Right kidney (tissue), 1 donor: ENCODE measurements at regions not wholly inside any gene's neighbourhood (a gene's known extent, or its start where the extent isn't known, plus 50 kb on each side); places are given as distances from the start of the nearest gene placed in this dataset.
A peak's percentile ranks its signal among the peaks of the same experiment; 100 is the strongest.
"Not testable (repeated sequence)": the region's sequence is repeated elsewhere in the genome, so short reads cannot be mapped to it uniquely, and the experiment has no call there.

ENCODE experiments used
- DNase-seq: peaks from one replicate; pipeline ENCODE4 v3.0.0-alpha.2; 2016

DNA sequence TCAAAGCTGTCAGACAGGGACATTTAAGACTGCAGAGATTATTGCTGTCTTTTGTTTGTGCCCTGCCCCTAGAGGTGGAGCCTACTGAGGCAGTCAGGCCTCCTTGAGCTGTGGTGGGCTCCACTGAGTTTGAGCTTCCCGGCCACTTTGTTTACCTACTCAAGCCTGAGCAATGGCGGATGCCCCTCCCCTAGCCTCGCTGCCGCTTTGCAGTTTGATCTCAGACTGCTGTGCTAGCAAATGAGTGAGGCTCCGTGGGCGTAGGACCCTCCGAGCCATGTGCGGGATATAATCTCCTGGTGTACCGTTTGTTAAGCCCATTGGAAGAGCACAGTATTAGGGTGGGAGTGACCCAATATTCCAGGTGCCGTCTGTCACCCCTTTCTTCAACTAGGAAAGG, 1835.5 kb upstream of the PIK3C3 start:
- DNase-seq: not testable (repeated sequence)

DNA sequence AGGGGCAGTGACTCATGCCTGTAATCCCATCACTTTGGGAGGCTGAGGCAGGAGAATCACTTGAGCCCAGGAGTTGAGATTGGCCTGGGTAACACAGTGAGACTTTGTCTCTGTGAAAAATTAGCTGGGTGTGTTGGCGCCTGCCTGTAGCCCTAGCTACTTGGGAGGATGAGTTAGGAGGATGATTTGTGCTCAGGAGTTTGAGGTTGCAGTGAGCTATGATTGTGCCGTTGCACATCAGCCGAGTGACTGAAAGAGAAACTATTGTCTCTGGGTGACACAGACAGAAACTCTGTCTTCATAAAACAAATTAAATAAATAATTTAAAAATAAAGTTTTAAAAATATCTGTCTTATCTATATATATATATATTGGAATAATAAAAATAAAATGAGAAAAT, 1844.6 kb upstream of the PIK3C3 start:
- DNase-seq: no peak

DNA sequence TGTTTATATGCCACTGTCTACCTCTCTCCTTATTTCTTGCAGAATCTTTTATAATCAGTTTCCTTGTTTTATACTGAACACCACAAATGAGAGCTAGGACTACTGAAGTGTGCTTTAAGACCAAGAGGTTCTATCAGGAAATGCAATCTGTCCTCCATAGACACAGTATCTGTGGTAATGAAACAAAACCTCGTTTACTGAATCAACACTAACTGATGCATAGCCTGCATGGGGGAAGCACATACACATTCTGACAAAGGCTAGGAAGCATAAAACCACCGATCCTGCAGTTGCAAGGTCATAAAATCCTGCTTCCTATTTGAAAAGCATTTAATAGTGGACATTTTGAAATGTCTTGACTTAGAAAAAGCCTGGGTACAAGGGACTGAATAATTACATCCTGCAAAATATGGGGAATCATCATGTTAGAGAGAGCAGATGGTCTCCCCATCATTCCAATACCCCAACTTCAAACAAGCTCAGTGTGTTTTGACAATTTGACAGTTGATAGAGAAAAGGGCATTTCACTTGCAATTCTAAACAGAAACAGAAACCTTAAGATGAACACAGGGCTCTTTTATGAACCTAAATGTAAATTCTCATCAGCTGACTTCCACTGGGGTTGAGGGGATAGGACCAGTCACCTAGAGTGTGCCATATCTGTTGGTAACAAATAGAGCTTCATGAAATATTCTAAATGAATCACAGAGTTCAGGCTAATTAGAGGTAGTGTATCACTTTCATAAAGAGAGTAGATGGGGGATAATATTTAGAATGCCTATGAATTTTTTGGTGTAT, 1845.6 kb upstream of the PIK3C3 start:
- DNase-seq: peak; percentile 13

DNA sequence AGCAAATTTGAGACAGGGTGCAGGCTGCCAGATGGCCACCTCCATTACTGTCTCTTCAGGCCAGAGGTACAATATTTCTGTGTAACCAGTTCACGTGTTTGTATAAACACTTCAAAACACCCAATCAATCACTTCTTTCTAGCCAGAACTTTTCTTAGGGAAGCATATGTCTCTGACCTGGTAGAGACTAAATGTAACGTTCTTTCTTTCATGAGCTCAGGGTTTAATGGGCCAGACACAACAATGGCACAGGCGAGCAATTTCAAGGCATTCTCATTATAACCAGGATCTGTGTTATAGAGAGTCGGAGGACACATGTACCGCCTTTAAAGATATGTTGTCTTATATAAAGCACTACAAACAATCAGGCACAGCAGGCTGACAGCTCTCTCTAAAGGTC, 1846.4 kb upstream of the PIK3C3 start:
- DNase-seq: peak; percentile 21

DNA sequence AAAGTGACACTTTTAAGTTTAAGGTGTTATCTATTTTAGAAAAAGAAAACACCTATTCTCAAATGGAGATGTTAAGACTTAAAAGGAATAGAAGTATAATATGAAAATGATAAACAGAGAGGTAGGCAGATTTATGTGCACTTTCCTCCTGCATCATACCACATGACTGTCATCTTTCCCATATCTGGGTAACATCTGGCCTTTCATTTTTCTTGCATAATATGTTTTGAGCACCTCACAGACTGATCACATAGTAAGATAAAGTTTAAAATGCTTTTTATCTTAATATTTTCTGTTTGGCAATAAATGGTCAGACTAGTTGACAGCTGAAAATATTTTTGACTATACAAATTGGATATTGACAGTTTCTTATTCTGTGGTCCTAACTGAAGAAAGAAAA, 1852.1 kb upstream of the PIK3C3 start:
- DNase-seq: no peak

DNA sequence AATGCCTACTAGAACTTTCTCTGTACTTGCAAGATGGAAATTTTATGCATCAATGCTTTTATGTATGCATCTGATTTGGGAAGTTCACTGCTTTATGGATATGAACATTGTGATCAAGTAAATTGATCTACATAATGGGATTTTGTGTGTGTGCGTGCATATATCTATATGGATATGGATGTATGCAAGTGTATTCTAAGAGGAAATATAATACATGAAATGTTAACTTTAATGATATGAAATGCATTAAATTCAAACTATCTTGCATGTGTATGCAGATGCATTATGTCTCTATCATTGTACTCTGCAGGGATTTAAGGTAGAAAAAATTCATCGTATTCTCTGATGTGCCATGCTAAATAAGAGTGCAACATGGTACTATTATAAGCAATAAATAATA, 1855.4 kb upstream of the PIK3C3 start:
- DNase-seq: no peak

DNA sequence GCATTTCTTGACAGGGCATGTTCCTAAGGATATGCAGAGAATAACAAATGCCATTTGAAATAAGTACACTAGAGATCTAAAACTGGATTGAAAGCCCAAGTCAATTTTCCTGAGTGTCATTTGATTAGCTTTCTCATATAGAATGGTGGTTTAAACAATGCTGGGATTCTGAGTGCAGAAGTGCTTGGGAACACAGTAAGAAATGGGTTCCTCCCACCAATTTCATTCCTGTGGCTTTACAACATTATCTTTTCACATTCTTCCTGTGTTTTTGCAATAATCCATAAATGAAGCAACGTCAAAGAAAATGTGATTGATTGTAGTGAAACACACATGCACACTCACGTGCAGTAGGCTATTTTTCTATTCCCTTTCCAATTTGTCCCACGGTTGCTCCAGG, 1858.4 kb upstream of the PIK3C3 start:
- DNase-seq: no peak

DNA sequence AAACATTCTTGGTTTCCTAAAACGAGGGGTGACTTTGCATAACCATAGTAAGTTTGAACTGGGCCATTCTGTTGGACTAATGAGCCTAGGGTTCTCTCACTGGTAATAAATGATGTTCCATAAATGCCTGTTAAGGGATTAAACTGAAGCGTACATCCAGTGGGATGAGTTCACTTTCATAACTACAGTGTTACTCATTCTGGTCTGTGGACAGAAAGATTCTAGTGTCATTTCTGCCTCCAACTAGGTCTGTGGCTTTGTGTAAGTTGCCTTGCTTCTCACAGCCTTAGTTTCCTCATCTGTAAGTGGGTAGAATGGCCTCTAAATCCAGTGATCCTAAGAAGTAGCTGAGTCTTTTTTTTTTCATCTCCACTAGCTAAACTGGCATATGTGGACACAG, 1860.6 kb upstream of the PIK3C3 start:
- DNase-seq: no peak

DNA sequence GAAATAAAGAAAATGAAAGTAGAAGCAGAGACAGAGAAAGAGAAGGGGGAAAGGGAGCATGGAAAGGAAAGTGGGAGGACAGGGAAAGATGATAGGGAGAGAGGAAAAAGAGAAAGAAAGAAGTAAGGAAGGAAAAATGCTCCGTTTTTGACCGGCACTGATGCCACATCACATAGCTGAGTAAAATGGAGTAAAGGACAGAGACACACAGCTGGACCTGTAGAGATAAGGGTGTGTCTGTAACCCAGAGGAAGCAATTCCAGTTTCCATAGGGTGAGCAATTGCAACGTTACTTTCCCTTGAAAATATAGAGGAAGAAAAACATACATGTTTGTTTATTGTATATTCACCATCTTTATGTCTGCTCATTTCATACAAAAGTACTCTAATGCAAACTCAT, 1866.9 kb upstream of the PIK3C3 start:
- DNase-seq: no peak

DNA sequence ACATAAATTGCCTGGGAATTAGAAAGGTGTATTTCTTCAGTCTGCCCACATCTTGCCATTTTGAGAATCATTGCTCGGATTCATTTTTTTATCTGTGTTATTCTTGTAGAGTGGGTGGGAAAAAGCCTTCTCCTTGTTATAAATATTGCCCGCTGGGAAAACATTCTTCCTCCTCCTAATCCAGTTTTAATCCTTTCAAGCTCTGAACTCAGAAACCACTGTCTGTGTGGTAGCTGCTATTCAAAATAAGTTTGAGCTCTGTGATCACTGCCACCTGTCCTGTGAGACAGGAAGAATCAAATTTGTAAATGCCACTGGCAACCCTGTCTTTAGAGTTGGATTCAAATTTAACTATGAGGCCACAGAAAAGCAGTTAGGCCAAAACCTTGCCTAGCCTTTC, 1875.2 kb upstream of the PIK3C3 start:
- no peak for DNase-seq

DNA sequence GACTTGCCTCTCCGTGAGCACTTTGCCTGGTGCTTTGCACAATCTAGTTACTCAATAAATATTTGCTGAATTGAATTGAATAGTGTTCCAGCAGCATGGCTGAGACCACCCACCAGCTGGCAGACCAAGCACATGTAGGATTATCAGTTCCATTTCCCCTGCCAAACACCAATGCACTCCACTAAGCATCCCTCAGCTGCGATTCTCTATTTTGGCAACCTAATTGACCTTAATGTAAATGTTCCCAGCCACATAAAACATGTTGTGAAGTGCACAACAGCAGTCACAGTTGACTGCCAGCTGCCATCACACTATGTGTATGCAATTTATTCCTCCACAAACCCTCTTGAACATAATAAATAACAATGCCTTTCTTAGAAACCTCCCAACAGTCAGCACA, 1879.4 kb upstream of the PIK3C3 start:
- no peak for DNase-seq

DNA sequence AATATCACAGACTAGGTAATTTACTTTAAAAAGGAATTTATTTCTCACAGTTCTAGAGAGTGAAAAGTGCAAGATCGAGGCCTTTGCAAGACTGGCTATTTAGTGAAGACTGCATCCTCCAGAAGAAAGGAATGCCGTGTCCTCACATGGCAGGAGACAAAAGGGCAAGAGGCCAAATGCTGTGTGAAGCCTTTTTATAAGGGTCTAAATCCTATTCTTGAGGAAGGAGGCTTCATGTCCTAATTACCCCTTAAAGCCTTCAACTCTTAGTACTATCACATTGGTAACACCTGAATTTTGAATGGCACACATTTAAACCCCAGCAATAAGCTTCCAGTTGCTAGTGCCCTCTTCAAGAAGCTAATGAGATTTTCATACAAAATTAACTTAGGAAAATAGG, 1882.3 kb upstream of the PIK3C3 start:
- no peak for DNase-seq

DNA sequence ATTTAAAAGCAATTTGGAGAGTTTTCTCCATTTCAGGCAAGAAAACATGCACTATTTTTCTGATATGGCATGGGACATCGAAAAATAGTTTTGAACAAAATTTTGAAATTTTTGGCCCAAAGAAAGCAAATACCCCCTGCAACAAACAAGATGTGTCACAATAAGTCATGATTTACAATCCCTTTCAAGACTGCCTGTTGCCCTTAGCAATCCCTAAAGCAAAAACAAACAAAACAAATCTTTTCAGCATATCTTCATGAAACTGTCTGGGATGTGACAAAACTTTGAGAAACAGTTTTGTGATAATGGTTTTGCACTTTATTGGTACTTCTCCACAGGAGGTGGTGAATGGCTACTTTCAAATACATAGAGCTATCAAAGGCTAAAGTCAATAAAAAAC, 1888.7 kb upstream of the PIK3C3 start:
- DNase-seq: no peak

DNA sequence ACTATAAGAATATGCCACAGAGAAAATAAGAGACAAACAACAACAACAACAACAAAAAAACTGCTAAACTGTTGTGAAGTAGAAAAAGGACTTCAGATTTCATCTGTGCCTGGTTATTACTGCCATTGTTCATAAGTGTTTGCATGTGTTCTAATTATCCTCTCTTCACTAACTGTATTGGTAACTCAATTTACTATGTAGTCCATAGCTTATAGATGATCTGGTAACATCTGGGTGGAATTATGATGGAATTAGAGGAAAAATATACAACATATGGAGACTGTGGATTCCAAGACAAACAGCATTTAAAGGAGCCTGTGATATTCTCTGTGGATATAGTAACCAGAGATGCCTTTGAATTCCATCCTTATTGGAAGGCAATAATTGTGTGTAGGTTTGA, 1891.5 kb upstream of the PIK3C3 start:
- no peak for DNase-seq

DNA sequence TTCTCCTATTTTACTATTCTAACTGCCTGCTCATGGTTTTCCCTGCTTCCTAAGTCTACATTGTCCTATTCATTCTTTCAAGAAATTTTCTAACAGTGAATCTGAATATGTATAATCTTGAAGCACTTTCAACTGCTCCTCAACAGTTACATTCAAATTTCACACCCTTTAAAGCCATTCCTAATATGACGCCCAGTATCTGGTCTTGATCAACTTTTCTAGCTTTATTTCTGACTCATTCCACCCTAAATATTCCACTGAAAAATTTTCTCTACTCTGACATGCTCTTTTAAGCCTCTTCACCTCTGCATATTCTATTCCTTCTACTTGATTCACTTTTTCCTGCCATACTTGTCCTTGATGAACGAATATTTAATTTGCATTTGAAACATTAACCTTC, 1893.9 kb upstream of the PIK3C3 start:
- no peak for DNase-seq

DNA sequence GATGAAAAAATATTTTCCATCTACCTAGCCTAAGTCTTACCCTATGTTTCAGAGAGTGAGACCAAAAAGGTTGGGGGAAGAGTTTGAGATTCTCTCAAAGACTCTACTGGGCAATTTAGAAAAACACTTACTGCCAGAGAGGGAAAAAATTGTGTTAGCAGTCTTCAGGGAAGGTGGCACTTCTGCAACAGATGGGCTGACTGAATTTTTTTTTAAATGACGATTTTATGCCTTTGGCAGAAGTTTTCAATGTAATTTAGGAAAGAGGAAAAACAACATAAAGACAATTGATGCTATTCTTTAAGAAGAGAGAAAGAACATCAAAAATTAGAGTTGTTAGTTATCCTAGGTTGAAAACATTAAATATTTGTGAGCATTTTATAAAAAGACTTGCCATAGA, 1894.5 kb upstream of the PIK3C3 start:
- DNase-seq: no peak

DNA sequence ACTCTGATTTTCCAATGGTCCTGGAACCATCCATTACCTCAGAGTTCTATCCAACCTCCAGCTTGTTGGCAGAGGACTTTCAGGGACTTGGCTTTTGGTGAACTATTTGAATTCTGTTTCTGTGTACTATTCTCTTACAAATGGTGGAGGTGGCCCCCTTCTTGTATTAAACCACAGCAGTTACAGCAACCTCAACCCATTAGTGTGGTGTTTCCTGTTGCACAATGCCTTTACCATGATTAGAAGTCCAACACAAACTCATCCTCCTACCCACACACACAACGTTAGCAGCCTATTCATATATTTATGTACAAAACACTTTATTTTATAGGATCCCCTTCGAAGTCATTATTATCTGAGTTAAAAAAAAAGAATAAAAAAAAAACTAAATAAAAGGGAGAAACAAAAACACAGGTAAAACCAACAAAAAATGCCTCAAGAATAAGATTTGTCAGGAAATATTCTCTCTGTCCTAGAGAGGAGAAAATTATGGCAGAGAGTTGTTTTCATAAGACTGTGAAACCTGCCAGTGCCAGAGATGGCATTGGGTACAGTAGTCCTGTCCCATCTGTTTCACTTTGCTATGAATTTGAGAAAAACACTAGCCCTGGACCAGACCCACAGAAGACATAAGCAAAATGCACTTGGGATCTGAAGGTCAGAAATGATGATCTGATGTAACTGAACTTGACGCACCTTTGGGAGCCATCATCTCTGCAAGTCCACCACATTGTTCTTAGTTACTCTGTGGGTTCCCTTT, 1896.0 kb upstream of the PIK3C3 start:
- no peak for DNase-seq

DNA sequence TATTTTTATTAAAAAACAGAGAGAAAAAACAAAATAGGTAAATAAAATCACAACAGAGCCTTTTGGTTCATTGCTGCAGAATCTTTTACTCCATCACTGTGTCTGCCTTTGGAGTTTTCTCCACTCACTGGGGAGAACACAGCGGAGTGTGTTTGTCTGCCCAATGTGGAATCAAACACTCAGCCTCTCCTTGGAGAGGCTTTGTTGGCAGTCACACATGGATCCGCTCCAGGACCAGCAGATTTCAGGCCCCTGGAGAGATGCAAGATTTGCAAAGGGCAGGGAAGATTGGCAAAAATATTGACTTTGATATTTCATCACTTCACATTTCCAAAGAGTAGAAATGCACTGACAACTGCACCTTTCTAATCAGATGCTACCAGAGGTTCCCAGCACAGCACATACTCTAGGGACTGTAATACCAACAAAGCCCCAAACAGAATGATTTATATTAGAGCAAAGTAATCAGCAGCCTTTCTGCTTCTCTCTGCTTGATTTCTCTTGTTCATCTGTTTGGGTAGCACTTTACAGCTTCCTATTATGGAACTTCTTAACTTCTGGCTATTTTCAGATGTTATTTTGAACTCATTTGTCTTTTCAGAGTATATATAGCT, 1898.8 kb upstream of the PIK3C3 start:
- no peak for DNase-seq

DNA sequence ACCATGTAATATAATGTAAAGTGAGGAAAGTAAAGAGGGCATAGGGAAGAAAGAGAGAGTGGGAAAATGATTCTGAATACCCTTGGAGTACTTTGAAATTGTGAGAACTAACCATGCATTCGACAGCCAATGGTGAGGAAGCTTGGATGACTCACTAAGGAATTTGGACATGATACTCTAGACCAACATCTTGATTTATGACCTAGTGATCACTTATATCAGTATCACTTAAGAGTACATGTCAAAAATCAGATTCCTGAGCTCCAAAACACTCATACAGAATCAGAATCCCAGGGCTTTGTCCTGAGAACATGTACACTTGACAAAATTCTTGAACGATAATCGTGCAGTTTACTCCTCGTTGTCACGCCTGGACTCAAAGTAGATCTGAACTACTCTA, 1899.8 kb upstream of the PIK3C3 start:
- no peak for DNase-seq

DNA sequence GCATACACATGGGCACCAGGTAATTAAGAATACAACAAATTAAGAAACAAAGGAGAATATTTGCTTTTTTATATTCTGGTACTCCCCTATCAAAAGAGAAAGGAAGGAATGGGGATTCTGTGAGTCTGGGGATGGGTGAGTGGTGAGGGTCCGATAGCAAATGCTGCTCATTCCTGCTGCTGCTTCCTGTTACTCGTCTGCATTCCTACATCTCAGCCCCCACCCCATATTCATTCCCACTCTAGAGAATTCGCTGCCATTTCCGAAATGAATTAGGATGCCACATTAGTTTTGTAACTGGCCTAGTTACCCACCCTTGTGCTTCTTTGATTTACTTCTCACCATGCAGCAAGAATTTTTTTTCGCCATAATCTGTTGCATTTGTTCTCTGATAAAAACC, 1905.3 kb upstream of the PIK3C3 start:
- no peak for DNase-seq

DNA sequence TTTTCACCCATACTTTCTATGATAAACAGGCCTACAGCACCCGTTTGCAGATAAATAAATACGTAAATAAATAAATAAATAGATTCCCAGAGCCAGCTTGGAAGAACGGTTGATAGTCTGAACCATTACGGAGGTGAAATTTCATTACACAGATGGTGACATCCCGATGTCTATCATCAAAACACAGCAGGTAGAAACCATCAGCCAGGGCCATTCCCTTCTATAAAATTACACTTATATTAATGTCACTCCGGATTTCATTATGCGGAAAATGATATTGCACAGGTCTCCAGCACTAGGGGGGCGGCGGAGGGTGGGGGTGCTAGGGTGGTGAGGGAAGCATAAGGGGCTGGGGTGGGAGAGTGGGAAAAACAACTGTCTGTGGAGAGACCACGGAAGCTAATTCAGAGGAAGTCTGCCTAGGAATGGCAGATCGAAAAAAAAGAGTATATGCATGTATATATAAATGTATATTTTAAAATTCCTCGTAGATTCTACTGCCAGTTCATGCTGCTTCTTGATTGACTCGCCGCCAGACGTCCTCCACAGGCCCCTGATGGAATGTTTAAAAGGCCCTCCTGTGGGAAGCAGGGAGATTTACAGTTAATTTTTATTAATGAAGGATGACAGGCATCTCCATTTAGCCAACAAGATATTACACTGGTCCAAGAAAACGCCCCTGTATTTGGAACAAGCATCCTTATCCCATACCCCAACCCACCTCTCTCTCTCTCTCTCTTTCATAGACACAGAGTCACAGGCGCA, 1906.0 kb upstream of the PIK3C3 start:
- no peak for DNase-seq

DNA sequence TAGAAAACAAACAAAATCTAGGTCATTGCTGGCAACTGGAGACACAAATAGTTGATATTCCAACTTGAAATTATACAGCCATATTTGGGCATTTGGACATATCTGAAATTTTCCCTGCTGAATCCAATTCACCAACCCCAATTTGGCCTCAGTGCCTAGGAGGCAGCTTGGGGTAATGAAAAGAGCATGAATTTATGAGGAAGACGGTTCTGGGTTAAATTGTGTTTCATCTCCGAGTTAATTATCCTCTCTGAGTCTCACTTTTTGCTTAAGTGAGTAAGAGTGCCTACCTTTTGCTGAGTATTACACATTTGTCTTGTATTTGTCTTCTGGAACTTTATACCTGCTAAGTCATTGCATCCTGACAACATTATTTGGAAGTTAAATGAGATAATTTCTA, 1906.8 kb upstream of the PIK3C3 start:
- DNase-seq: no peak

DNA sequence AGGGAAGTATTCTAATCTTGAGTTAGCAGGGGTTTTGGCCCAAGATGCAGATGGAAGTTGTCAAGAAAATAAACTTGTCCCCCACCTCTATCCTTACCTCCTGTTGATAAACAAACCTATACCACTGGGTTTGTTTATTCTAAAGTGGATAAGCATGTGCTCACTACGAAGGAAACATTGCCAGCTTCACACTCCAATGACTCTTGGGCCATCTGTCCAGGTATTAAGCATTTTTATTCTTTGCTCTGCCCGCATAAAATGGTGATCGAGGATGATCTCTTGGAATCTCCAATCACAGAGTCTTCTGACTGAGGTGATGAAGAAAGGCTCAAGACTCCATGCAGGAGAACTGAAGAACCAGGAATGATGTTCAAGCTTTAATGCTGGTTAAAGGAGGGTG, 1908.4 kb upstream of the PIK3C3 start:
- DNase-seq: no peak
